ENCODE measurements at regions not wholly inside any gene's neighbourhood (a gene's known extent, or its start where the extent isn't known, plus 50 kb on each side); places are given as distances from the start of the nearest gene placed in this dataset.

- TF ChIP-seq, protein P1, sequence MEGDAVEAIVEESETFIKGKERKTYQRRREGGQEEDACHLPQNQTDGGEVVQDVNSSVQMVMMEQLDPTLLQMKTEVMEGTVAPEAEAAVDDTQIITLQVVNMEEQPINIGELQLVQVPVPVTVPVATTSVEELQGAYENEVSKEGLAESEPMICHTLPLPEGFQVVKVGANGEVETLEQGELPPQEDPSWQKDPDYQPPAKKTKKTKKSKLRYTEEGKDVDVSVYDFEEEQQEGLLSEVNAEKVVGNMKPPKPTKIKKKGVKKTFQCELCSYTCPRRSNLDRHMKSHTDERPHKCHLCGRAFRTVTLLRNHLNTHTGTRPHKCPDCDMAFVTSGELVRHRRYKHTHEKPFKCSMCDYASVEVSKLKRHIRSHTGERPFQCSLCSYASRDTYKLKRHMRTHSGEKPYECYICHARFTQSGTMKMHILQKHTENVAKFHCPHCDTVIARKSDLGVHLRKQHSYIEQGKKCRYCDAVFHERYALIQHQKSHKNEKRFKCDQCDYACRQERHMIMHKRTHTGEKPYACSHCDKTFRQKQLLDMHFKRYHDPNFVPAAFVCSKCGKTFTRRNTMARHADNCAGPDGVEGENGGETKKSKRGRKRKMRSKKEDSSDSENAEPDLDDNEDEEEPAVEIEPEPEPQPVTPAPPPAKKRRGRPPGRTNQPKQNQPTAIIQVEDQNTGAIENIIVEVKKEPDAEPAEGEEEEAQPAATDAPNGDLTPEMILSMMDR (IDR thresholded peaks at IDR 0.05; ENCODE audit: poor library complexity, severe bottlenecking): no peak
- H3K4me3 ChIP-seq (ENCODE audit: severe bottlenecking): no peak overlapping the region
- ATAC-seq (ENCODE audit: low read depth): no peak
- no peaks in the 10 kb centered on the region for H3K4me1 ChIP-seq (ENCODE audit: insufficient read depth, poor library complexity, severe bottlenecking)
- no peak for DNase-seq (ENCODE audit: low spot score)
- no peak overlapping the region for H3K27ac ChIP-seq (ENCODE audit: poor library complexity, severe bottlenecking)
- no peaks in the 10 kb centered on the region for H3K36me3 ChIP-seq (ENCODE audit: low read depth)
- H3K27me3 ChIP-seq (ENCODE audit: insufficient read depth, poor library complexity, severe bottlenecking): no peaks in the 10 kb centered on the region
- H3K9me3 ChIP-seq (ENCODE audit: severe bottlenecking): no peaks in the 10 kb centered on the region
Observed at GRCh38 chr6:140697585-140697984, 1323.1 kb upstream of the CITED2 start.

- Histone ChIP-seq H3K4me3 (ENCODE audit: severe bottlenecking) (no peak overlapping the region), H3K9me3 (ENCODE audit: severe bottlenecking) (no peaks in the 10 kb centered on the region), H3K27me3 (ENCODE audit: insufficient read depth, poor library complexity, severe bottlenecking) (no peaks in the 10 kb centered on the region), H3K4me1 (ENCODE audit: insufficient read depth, poor library complexity, severe bottlenecking) (peaks cover 4% of the 10 kb centered on the region), H3K36me3 (ENCODE audit: low read depth) (no peaks in the 10 kb centered on the region), H3K27ac (ENCODE audit: poor library complexity, severe bottlenecking) (no peak overlapping the region)
- DNase-seq (ENCODE audit: low spot score) (no peak), ATAC-seq (ENCODE audit: low read depth) (no peak)
- TF ChIP-seq, protein P1 (IDR thresholded peaks at IDR 0.05; ENCODE audit: poor library complexity, severe bottlenecking): no peak
Observed at GRCh38 chr6:140684776-140685550, 1310.5 kb upstream of the CITED2 start.

- Histone ChIP-seq H3K27ac (ENCODE audit: poor library complexity, severe bottlenecking) (no peak overlapping the region), H3K27me3 (ENCODE audit: insufficient read depth, poor library complexity, severe bottlenecking) (no peaks in the 10 kb centered on the region), H3K4me3 (ENCODE audit: severe bottlenecking) (no peak overlapping the region), H3K9me3 (ENCODE audit: severe bottlenecking) (no peaks in the 10 kb centered on the region), H3K4me1 (ENCODE audit: insufficient read depth, poor library complexity, severe bottlenecking) (no peaks in the 10 kb centered on the region), H3K36me3 (ENCODE audit: low read depth) (no peaks in the 10 kb centered on the region)
- TF ChIP-seq, protein P1 (IDR thresholded peaks at IDR 0.05; ENCODE audit: poor library complexity, severe bottlenecking): no peak
- no peak for DNase-seq (ENCODE audit: low spot score)
- ATAC-seq (ENCODE audit: low read depth): no peak
Observed at GRCh38 chr6:140677781-140678528, 1303.5 kb upstream of the CITED2 start.

DNA sequence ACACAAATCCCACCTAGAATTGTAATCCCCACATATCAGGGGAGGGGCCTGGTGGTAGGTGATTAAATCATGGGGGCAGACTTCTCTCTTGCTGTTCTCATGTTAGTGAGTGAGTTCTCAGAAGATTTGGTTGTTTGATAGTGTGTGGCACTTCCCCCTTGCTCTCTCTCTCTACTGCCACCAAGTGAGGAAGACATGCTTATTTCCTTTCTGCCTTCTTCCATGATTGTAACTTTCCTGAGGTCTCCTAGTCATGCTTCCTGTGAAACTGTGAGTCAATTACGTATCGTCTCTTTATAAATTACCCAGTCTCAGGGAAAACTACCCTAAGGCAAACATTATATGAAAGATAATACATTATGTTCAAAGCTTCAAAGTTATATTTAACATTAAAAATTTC lies 1297.5 kb upstream of the CITED2 start:
- H3K27me3 ChIP-seq (ENCODE audit: insufficient read depth, poor library complexity, severe bottlenecking): no peaks in the 10 kb centered on the region
- no peaks in the 10 kb centered on the region for H3K36me3 ChIP-seq (ENCODE audit: low read depth)

More for the DNA sequence above, 1297.5 kb upstream of the CITED2 start:
- Histone ChIP-seq H3K4me3 (ENCODE audit: severe bottlenecking) (no peak overlapping the region), H3K4me1 (ENCODE audit: insufficient read depth, poor library complexity, severe bottlenecking) (no peaks in the 10 kb centered on the region), H3K27ac (ENCODE audit: poor library complexity, severe bottlenecking) (no peak overlapping the region), H3K9me3 (ENCODE audit: severe bottlenecking) (peaks cover 2% of the 10 kb centered on the region)
- DNase-seq (ENCODE audit: low spot score) (no peak), ATAC-seq (ENCODE audit: low read depth) (0 out of 3 replicates have a peak, but pooled peaks have one; percentile 23)
- TF ChIP-seq, protein P1 (IDR thresholded peaks at IDR 0.05; ENCODE audit: poor library complexity, severe bottlenecking): peak; percentile 5

Data from RWPE2 (cell line).